Glutamatergic neuron (in vitro differentiated cells): ENCODE measurements at regions not wholly inside any gene's neighbourhood (a gene's known extent, or its start where the extent isn't known, plus 50 kb on each side); places are given as distances from the start of the nearest gene placed in this dataset.

Experiments used
- DNase-seq: peaks from one replicate; pipeline ENCODE4 v3.0.0; 2022
- H3K27ac Mint-ChIP-seq: one replicate; pipeline ENCODE4 v1.8.0; 2020; ENCODE audit warnings: mild to moderate bottlenecking, mixed read lengths, inconsistent platforms; ENCODE audit not compliant: unreplicated experiment
- H3K27me3 Mint-ChIP-seq: one replicate; pipeline ENCODE4 v1.8.0; 2020; ENCODE audit warnings: mild to moderate bottlenecking, moderate library complexity, mixed read lengths, inconsistent platforms; ENCODE audit not compliant: unreplicated experiment
- H3K36me3 Mint-ChIP-seq: one replicate; pipeline ENCODE4 v1.8.0; 2020; ENCODE audit warnings: mild to moderate bottlenecking, mixed read lengths, inconsistent platforms; ENCODE audit not compliant: unreplicated experiment
- H3K4me1 Mint-ChIP-seq: one replicate; pipeline ENCODE4 v1.8.0; 2020; ENCODE audit warnings: mild to moderate bottlenecking, low read depth, mixed read lengths, inconsistent platforms; ENCODE audit not compliant: unreplicated experiment
- H3K4me3 Mint-ChIP-seq: one replicate; pipeline ENCODE4 v1.8.0; 2020; ENCODE audit warnings: mild to moderate bottlenecking, mixed read lengths, inconsistent platforms; ENCODE audit not compliant: unreplicated experiment
- H3K9me3 Mint-ChIP-seq: one replicate; pipeline ENCODE4 v1.8.0; 2020; ENCODE audit warnings: mild to moderate bottlenecking, moderate library complexity, mixed read lengths, inconsistent platforms; ENCODE audit not compliant: unreplicated experiment
- CTCF ChIP-seq: fragments of 200-600 bp; sonication (generic); IDR thresholded peaks from one replicate; pipeline ENCODE4 v1.5.0; 2021; ENCODE audit not compliant: partially characterized antibody, unreplicated experiment

DNA sequence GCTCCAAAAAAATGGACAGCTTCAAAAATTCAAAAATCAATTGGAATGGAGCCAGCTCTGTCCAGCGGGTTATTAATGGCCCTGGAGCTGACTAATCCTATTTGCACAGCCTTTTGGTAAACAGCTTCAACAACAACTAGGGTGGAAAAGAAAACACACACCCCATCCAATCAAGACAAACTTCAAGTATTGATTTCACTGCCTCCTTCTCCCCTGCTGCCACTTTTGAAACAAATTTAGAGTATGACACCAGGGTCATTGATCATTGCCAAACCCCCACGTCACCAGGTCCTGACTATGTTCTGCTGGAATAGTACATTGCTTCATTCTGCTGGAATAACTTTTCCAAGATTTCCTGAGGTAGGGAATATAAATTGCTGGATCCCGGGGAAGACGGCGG, 56.8 kb upstream of the GTF3A start:
- Mint-ChIP-seq H3K4me3 (no peak overlapping the region), H3K27ac (no peak overlapping the region), H3K4me1 (peaks cover 9% of the 10 kb centered on the region), H3K9me3 (peaks cover 6% of the 10 kb centered on the region), H3K27me3 (peaks cover 2% of the 10 kb centered on the region), H3K36me3 (peaks cover 8% of the 10 kb centered on the region)
- TF ChIP-seq CTCF: no peak
- no peak for DNase-seq

DNA sequence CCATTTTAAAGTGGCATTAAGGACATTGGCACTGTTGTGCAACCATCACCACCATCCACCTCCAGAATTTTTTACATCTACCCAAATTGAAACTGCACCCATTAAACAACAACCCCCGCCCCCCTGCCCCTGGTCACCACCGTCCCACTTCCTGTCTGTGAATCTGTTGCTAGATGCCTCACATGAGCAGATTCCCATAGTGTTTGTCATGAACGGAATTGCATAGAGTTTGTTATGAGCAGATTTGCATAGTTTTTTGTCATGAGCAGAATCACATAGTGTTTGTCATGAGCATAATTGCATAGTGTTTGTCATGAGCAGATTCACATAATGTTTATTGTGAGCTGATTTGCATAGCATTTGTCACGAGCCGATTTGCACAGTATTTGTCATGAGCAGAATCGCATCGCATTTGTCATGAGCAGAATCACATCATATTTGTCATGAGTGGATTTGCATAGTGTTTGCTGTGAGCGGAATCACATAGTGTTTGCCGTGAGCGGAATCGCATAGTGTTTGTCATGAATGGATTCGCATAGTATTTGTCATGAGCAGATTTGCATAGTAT, 54.0 kb upstream of the GTF3A start:
- Mint-ChIP-seq H3K36me3 (peaks cover 8% of the 10 kb centered on the region), H3K27ac (peak overlapping the region; percentile 3), H3K4me1 (peaks cover 16% of the 10 kb centered on the region), H3K27me3 (no peaks in the 10 kb centered on the region), H3K9me3 (peaks cover 7% of the 10 kb centered on the region), H3K4me3 (no peak overlapping the region)
- no peak for DNase-seq
- no peak for TF ChIP-seq CTCF

DNA sequence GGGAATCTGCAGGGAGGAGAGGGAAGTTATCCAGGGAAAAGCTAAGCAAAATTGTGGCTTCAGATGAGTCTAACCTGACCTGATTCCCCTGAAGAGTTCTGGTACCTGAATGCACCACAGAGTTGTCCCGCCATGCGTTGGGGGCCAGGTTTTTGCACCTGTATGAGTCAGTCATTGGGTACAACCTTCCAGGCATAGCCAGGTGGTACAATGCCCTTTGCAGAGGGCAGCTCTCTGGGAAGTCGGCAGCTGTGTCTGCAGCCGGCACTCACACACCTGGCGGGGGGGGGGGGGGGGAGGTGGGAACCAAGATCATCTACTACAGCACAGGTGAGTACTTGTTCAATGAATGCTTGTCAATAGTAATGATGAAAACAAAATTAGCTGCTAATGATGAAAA, 52.5 kb upstream of the GTF3A start:
- H3K4me3 Mint-ChIP-seq: no peak overlapping the region
- peaks cover 16% of the 10 kb centered on the region for H3K4me1 Mint-ChIP-seq
- H3K9me3 Mint-ChIP-seq: peaks cover 8% of the 10 kb centered on the region
- no peak for TF ChIP-seq CTCF
- H3K36me3 Mint-ChIP-seq: peaks cover 8% of the 10 kb centered on the region
- no peaks in the 10 kb centered on the region for H3K27me3 Mint-ChIP-seq
- no peak overlapping the region for H3K27ac Mint-ChIP-seq
- no peak for DNase-seq

- peak overlapping the region; percentile 55 for H3K4me3 Mint-ChIP-seq
- no peaks in the 10 kb centered on the region for H3K27me3 Mint-ChIP-seq
- H3K27ac Mint-ChIP-seq: no peak overlapping the region
- H3K9me3 Mint-ChIP-seq: peaks cover 9% of the 10 kb centered on the region
- no peak for TF ChIP-seq CTCF
- H3K4me1 Mint-ChIP-seq: peaks cover 10% of the 10 kb centered on the region
- H3K36me3 Mint-ChIP-seq: peaks cover 8% of the 10 kb centered on the region
- peak; percentile 72 for DNase-seq
Measured at GRCh38 chr13:27372896-27373295, 51.5 kb upstream of the GTF3A start.

GRCh38 chr13:27374126-27374613, 50.2 kb upstream of the GTF3A start:
- peak overlapping the region; percentile 16 for H3K4me3 Mint-ChIP-seq
- peaks cover 10% of the 10 kb centered on the region for H3K4me1 Mint-ChIP-seq

More at GRCh38 chr13:27374126-27374613, 50.2 kb upstream of the GTF3A start:
- peaks cover 8% of the 10 kb centered on the region for H3K36me3 Mint-ChIP-seq
- H3K27me3 Mint-ChIP-seq: no peaks in the 10 kb centered on the region
- no peak for TF ChIP-seq CTCF
- H3K9me3 Mint-ChIP-seq: peaks cover 9% of the 10 kb centered on the region
- H3K27ac Mint-ChIP-seq: no peak overlapping the region
- DNase-seq: no peak
